IPS DF 6.9 (cell line): ENCODE measurements at regions not wholly inside any gene's neighbourhood (a gene's known extent, or its start where the extent isn't known, plus 50 kb on each side); places are given as distances from the start of the nearest gene placed in this dataset.

Experiments used
- DNase-seq: peaks from one replicate; pipeline ENCODE4 v3.0.0-alpha.2; 2013; ENCODE audit warnings: low read depth, low spot score
- H3K27ac ChIP-seq: one replicate; pipeline ENCODE4 v1.5.1; 2013; ENCODE audit warnings: low read length, control low read depth
- H3K27me3 ChIP-seq: 2 replicates; pipeline ENCODE4 v1.6.1; 2013; ENCODE audit warnings: mild to moderate bottlenecking, low read length; ENCODE audit not compliant: control insufficient read depth, insufficient read depth
- H3K36me3 ChIP-seq: 2 replicates; pipeline ENCODE4 v1.6.1; 2013; ENCODE audit warnings: low read length; ENCODE audit not compliant: control insufficient read depth, insufficient read depth
- H3K4me1 ChIP-seq: 2 replicates; pipeline ENCODE4 v1.6.1; 2013; ENCODE audit warnings: low read length; ENCODE audit not compliant: control insufficient read depth, insufficient read depth
- H3K4me3 ChIP-seq: 2 replicates; pipeline ENCODE4 v1.5.1; 2013; ENCODE audit warnings: mild to moderate bottlenecking, low read length
- H3K9me3 ChIP-seq: 2 replicates; pipeline ENCODE4 v1.6.1; 2013; ENCODE audit warnings: low read length, inconsistent platforms; ENCODE audit not compliant: control insufficient read depth, insufficient read depth
- WGBS: extraction: QIAGEN DNeasy Blood & Tissue Kit; methylation state at CpG from one replicate; pipeline ENCODE4 v1.1.7; 2013; ENCODE audit warnings: mixed read lengths, missing lambda C conversion rate; ENCODE audit not compliant: insufficient read length, insufficient coverage; 5-methylcytosine and 5-hydroxymethylcytosine counted together

- Histone ChIP-seq H3K9me3 (no peaks in the 10 kb centered on the region), H3K4me1 (no peaks in the 10 kb centered on the region), H3K4me3 (no peak overlapping the region), H3K27ac (no peak overlapping the region), H3K36me3 (no peaks in the 10 kb centered on the region), H3K27me3 (no peaks in the 10 kb centered on the region)
- no peak for DNase-seq
- no CpG with 5 or more reads among the region's 4 CpGs for WGBS
Observed at GRCh38 chr17:62882878-62883277, 74.8 kb upstream of the MARCHF10 start.

DNA sequence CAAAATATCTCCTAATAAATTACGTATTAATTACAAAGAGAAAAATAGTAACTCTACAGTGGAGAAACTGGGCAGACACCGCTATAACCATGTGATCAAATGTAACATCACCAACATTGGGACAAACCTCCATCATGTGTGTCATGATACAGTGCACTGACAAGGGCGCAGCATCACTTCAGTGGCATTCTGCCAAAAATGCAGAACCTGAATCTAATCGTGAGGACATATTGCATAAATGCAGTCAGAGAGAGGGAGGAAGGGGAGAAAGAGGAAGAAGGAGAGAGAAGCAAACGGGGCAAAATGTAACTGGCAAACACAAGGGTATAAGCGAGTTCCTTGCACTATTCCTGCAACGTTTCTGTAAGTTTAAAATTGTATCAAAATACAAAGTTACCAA lies 74.2 kb upstream of the MARCHF10 start:
- Histone ChIP-seq H3K36me3 (no peaks in the 10 kb centered on the region), H3K27ac (no peak overlapping the region), H3K4me3 (no peak overlapping the region), H3K9me3 (no peaks in the 10 kb centered on the region), H3K27me3 (no peaks in the 10 kb centered on the region), H3K4me1 (no peaks in the 10 kb centered on the region)
- no CpG with 5 or more reads among the region's 7 CpGs for WGBS
- DNase-seq, result no peak

DNA sequence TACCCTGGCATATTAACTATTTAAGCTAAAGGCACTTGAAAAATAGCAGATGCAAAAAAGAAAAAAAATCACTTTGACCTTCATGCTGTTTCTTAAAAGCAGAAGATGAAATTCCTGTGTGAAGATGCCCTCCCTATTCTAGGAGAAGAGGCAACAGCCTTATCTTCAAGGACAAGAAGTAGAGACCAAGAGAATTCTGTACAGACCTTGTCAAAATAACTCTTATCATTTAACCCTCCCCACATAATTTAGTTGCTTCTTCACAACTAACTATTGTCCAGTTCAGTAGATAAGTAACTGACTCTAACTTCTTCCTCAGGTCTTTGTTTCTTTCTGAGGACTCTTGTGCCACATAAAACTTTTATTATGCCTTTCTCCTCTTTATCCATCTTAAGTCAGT lies 72.0 kb upstream of the MARCHF10 start:
- Histone ChIP-seq H3K9me3 (no peaks in the 10 kb centered on the region), H3K36me3 (no peaks in the 10 kb centered on the region), H3K27ac (no peak overlapping the region), H3K4me3 (no peak overlapping the region), H3K27me3 (no peaks in the 10 kb centered on the region), H3K4me1 (no peaks in the 10 kb centered on the region)
- DNase-seq, result no peak

DNA sequence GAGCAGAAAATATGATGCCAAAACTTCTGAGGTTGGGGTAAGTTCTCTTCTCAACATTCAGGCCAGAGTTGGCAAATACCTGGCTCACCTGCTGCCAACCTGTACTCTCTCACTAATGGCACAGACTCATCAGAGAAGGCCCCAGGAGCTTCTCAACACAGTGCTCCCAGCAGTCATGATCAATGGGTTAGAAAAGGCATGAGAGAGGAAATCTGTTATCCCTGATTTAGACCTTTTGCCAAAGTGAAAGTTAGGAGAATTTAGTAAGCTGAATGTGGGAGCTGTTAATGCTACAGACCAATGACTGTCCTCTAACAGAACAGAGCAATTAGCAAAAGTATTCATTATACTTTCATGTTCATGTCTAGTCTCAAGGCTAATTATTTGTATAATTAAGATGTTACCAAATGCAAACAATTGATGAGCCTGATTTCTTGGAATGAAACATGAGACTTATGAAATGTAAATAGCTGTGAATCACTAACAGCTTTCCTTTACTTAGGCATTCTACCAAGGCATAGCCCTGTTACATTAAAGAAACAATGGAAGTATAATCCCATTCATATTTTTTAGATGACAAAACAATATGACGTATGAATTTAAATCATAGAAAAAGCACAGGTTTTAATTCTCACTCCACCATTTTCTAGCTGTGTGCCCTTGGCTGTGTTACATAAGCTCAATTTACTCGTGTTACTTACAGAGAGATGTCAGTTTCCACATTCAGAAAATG lies 68.7 kb upstream of the MARCHF10 start:
- Histone ChIP-seq H3K4me3 (no peak overlapping the region), H3K9me3 (no peaks in the 10 kb centered on the region), H3K36me3 (no peaks in the 10 kb centered on the region), H3K27me3 (no peaks in the 10 kb centered on the region), H3K4me1 (no peaks in the 10 kb centered on the region), H3K27ac (no peak overlapping the region)
- no peak for DNase-seq
- no CpG with 5 or more reads among the region's 2 CpGs for WGBS

DNA sequence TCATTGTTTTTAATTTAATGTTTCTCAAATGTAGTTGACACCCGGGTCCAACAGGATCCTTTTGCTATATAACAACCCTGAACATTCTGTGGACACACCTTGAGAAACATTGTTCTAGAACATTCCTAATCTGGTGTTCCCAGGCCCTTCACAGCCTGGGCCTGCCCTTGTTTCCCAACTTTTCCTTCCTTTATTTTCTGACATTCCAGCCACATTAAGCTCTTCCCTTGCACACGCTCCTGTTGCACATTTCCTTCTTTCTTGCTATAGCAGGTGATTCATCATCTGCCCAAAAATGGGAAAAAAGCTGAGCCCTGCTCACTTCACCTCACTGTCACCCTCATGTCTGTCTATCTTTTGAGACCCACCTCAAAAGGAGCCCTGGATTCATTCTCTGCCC lies 67.9 kb upstream of the MARCHF10 start:
- H3K4me1 ChIP-seq, result no peaks in the 10 kb centered on the region
- H3K9me3 ChIP-seq, result no peaks in the 10 kb centered on the region
- H3K27ac ChIP-seq, result no peak overlapping the region
- WGBS, result no CpG with 5 or more reads among the region's 2 CpGs
- no peaks in the 10 kb centered on the region for H3K27me3 ChIP-seq
- DNase-seq, result no peak
- H3K36me3 ChIP-seq, result no peaks in the 10 kb centered on the region
- no peak overlapping the region for H3K4me3 ChIP-seq

DNA sequence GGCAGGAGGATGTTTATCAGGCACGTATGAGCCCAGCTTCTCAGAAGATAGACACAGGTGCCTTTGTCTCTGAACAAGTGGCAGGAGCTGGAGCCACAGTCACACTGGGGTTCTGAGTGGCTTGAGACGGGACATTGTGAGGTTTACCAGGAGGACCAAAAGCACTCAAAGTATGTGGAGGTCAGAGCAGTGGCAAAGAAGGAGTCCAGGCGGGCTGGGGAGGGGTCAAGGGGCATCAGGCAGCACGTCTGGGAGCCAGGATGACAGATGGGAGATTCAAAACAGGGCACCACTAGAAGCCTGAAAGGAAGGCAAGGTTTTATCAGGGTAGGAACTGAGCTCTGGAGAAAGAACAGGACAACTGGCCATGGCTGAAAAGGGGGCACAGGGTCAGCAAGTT lies 67.2 kb upstream of the MARCHF10 start:
- no peak for DNase-seq
- WGBS, result no CpG with 5 or more reads among the region's 4 CpGs
- H3K27ac ChIP-seq, result no peak overlapping the region
- H3K4me1 ChIP-seq, result no peaks in the 10 kb centered on the region
- no peaks in the 10 kb centered on the region for H3K9me3 ChIP-seq
- no peak overlapping the region for H3K4me3 ChIP-seq
- H3K36me3 ChIP-seq, result no peaks in the 10 kb centered on the region
- H3K27me3 ChIP-seq, result no peaks in the 10 kb centered on the region

DNA sequence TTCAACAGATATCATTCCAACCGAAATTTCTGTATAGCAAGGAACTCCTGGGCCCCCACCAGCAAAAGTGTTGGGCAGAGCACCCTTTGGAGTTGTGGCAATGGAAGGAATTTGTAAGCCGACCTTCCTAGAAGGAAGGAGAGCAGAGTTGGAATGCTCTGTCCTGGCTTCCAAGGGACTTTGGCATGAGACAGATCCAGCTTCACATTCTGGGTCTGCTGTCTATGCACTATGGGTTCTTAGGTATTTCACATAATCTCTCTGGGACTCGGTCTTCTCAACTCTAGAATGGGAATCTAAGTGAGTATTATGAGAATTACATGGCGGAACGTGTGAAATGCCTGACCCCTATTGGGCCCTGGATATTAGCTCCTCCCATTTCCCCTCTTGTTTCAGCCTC lies 63.2 kb upstream of the MARCHF10 start:
- no peak overlapping the region for H3K4me3 ChIP-seq
- no peaks in the 10 kb centered on the region; the same call in 1 of the 2 replicates for H3K4me1 ChIP-seq
- no CpG with 5 or more reads among the region's 5 CpGs for WGBS
- H3K27ac ChIP-seq, result no peak overlapping the region
- no peaks in the 10 kb centered on the region for H3K9me3 ChIP-seq
- no peaks in the 10 kb centered on the region for H3K36me3 ChIP-seq
- DNase-seq, result no peak
- no peaks in the 10 kb centered on the region for H3K27me3 ChIP-seq

- no peaks in the 10 kb centered on the region; the same call in 1 of the 2 replicates for H3K4me1 ChIP-seq
- H3K27ac ChIP-seq, result no peak overlapping the region
- H3K36me3 ChIP-seq, result no peaks in the 10 kb centered on the region
- no CpG with 5 or more reads among the region's 8 CpGs for WGBS
- H3K4me3 ChIP-seq, result no peak overlapping the region
- no peaks in the 10 kb centered on the region for H3K27me3 ChIP-seq
- H3K9me3 ChIP-seq, result no peaks in the 10 kb centered on the region
- DNase-seq, result no peak
Observed at GRCh38 chr17:62870552-62870971, 62.4 kb upstream of the MARCHF10 start.

DNA sequence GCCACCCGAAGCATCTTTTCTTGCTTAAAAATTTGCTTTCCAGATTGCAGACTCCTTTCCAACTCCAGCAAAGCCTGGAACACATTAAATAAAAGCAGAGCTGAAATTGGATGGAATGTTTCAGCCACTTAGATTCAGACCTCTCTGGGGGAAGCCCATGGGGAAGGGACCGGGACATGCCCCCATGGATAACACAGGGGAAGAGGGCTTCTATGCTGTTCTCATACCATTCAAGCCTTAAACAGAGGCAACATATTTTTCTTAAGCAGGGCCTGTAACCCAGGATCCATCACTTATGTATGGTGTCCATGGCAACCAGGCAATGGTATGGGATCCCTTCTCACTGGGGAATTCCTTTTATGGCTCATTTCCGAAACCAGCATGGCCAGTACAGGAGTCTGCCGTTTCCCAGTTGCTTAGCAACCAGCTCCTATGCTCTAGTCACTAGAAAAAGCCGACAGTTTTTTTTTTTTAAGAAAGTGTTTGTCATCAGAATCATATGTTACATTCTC lies 62.0 kb upstream of the MARCHF10 start:
- DNase-seq, result peak; percentile 87
- H3K36me3 ChIP-seq, result no peaks in the 10 kb centered on the region
- no CpG with 5 or more reads among the region's 5 CpGs for WGBS
- H3K4me1 ChIP-seq, result no peaks in the 10 kb centered on the region; the same call in 1 of the 2 replicates
- no peaks in the 10 kb centered on the region for H3K9me3 ChIP-seq
- H3K4me3 ChIP-seq, result no peak overlapping the region
- no peaks in the 10 kb centered on the region for H3K27me3 ChIP-seq
- no peak overlapping the region for H3K27ac ChIP-seq

GRCh38 chr17:62868723-62869122 lies 60.6 kb upstream of the MARCHF10 start:
- no CpG with 5 or more reads among the region's 2 CpGs for WGBS

DNA sequence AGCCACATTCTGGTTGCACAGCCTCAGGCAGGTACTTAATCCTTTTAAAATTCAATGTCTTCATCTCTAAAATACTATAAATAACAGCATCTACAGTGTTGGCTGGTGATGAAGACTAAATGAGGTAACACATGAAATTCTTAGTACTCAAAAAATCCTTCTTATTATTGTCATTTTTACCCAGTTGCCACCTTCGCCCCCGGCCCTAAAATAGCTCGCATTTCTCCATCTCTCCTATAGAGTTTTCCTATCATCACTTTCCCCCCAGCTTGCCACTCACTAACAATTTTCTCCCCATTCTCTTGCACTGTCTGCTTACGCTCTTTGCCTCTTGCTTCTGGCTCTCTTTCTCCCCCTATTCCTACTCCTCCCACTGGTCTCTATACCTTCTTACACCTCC lies 59.9 kb upstream of the MARCHF10 start:
- no peak overlapping the region for H3K4me3 ChIP-seq
- no peaks in the 10 kb centered on the region; the same call in 1 of the 2 replicates for H3K4me1 ChIP-seq
- H3K27me3 ChIP-seq, result no peaks in the 10 kb centered on the region
- H3K27ac ChIP-seq, result no peak overlapping the region
- no peaks in the 10 kb centered on the region for H3K36me3 ChIP-seq
- no CpG with 5 or more reads among the region's 4 CpGs for WGBS
- no peak for DNase-seq
- H3K9me3 ChIP-seq, result no peaks in the 10 kb centered on the region

More at GRCh38 chr17:62868723-62869122, 60.6 kb upstream of the MARCHF10 start:
- H3K9me3 ChIP-seq, result no peaks in the 10 kb centered on the region
- DNase-seq, result no peak
- H3K27me3 ChIP-seq, result no peaks in the 10 kb centered on the region
- H3K36me3 ChIP-seq, result no peaks in the 10 kb centered on the region
- H3K27ac ChIP-seq, result no peak overlapping the region
- H3K4me1 ChIP-seq, result no peaks in the 10 kb centered on the region; the same call in 1 of the 2 replicates
- no peak overlapping the region for H3K4me3 ChIP-seq
